C4-2B (cell line): ENCODE measurements at regions not wholly inside any gene's neighbourhood (a gene's known extent, or its start where the extent isn't known, plus 50 kb on each side); places are given as distances from the start of the nearest gene placed in this dataset.

Experiments used
- CTCF ChIP-seq: fragments of 450-650 bp; conservative IDR thresholded peaks from 2 replicates; pipeline ENCODE4 v1.5.1; 2017; ENCODE audit warnings: mild to moderate bottlenecking
- ZFX ChIP-seq: fragments of 450-650 bp; IDR thresholded peaks from 2 replicates; pipeline ENCODE4 v1.6.1; 2017

GRCh38 chr18:14916851-14917250 is 168.9 kb downstream of the ANKRD30B start:
- TF ChIP-seq CTCF, result no peak
- no peak for TF ChIP-seq ZFX
